Mesothelial cell of epicardium (in vitro differentiated cells): ENCODE measurements at regions not wholly inside any gene's neighbourhood (a gene's known extent, or its start where the extent isn't known, plus 50 kb on each side); places are given as distances from the start of the nearest gene placed in this dataset.

Experiments used
- DNase-seq, 2 experiments: peaks; one replicate each; pipeline ENCODE4 v3.0.0; 2021; ENCODE audit warnings: low spot score in 2 of 2; ENCODE audit not compliant: unreplicated experiment in 2 of 2
- H3K27ac Mint-ChIP-seq: 2 replicates; pipeline ENCODE4 v1.8.0; 2021; ENCODE audit warnings: mixed read lengths
- H3K27me3 Mint-ChIP-seq: 2 replicates; pipeline ENCODE4 v1.8.0; 2021; ENCODE audit warnings: low read depth, mixed read lengths
- H3K36me3 Mint-ChIP-seq: 2 replicates; pipeline ENCODE4 v1.8.0; 2021; ENCODE audit warnings: mixed read lengths
- H3K4me1 Mint-ChIP-seq: 2 replicates; pipeline ENCODE4 v1.8.0; 2021; ENCODE audit warnings: mixed read lengths
- H3K4me3 Mint-ChIP-seq: 2 replicates; pipeline ENCODE4 v1.8.0; 2021; ENCODE audit warnings: mild to moderate bottlenecking, moderate library complexity, mixed read lengths
- H3K9me3 Mint-ChIP-seq: 2 replicates; pipeline ENCODE4 v1.8.0; 2021; ENCODE audit warnings: mixed read lengths
- TF ChIP-seq, protein P1 (sequence below): fragments of 200-600 bp; sonication (generic); IDR thresholded peaks from one replicate; pipeline ENCODE4 v1.5.0; 2021; ENCODE audit warnings: antibody characterized with exemption; ENCODE audit not compliant: unreplicated experiment

DNA sequence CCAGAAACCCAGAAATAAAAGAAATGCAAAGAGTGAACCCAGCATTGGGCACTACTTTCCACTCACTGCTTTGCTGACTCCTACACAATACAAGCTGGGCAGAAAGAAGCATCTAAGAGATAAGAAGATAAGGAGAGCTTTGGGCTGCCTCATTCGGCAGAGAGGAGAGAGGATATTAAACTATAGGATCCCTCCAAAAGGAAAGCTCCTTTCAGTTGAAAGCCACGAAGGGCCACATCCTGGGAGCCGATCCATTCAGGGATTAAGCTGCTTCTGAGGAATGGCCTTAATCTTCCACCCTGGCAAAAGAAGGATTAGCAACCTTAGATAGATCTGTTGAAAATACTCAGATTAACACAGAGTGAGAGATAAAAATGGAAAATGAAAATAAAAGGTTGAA, 274.9 kb upstream of the PPP2R3A start:
- H3K27ac Mint-ChIP-seq, result no peak overlapping the region
- no peaks in the 10 kb centered on the region for H3K36me3 Mint-ChIP-seq
- TF ChIP-seq, protein P1, sequence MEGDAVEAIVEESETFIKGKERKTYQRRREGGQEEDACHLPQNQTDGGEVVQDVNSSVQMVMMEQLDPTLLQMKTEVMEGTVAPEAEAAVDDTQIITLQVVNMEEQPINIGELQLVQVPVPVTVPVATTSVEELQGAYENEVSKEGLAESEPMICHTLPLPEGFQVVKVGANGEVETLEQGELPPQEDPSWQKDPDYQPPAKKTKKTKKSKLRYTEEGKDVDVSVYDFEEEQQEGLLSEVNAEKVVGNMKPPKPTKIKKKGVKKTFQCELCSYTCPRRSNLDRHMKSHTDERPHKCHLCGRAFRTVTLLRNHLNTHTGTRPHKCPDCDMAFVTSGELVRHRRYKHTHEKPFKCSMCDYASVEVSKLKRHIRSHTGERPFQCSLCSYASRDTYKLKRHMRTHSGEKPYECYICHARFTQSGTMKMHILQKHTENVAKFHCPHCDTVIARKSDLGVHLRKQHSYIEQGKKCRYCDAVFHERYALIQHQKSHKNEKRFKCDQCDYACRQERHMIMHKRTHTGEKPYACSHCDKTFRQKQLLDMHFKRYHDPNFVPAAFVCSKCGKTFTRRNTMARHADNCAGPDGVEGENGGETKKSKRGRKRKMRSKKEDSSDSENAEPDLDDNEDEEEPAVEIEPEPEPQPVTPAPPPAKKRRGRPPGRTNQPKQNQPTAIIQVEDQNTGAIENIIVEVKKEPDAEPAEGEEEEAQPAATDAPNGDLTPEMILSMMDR, result no peak
- H3K9me3 Mint-ChIP-seq, result no peaks in the 10 kb centered on the region
- H3K27me3 Mint-ChIP-seq, result no peaks in the 10 kb centered on the region
- H3K4me1 Mint-ChIP-seq, result no peaks in the 10 kb centered on the region
- DNase-seq, result no peak
- H3K4me3 Mint-ChIP-seq, result no peak overlapping the region

DNA sequence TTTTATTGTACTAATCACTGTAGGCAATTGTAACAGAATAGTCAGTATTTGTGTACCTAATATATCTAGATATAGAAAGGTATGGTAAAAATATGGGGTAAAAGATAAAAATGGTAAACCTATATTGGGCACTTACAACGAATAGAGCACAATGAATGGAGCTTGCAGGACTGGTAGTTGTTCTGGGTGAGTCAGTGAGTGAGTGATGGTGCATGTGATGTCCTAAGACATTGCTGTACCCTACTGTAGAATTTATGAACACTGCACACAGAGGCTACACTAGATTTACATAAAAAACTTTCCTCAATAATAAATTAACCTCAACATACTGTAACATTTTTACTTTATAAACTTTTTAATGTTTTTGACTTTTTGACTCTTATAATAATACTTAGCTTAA, 274.3 kb upstream of the PPP2R3A start:
- H3K9me3 Mint-ChIP-seq, result no peaks in the 10 kb centered on the region
- H3K36me3 Mint-ChIP-seq, result no peaks in the 10 kb centered on the region
- no peak overlapping the region for H3K27ac Mint-ChIP-seq
- TF ChIP-seq, protein P1, result no peak
- no peaks in the 10 kb centered on the region for H3K4me1 Mint-ChIP-seq
- no peak for DNase-seq
- H3K4me3 Mint-ChIP-seq, result no peak overlapping the region
- no peaks in the 10 kb centered on the region for H3K27me3 Mint-ChIP-seq

DNA sequence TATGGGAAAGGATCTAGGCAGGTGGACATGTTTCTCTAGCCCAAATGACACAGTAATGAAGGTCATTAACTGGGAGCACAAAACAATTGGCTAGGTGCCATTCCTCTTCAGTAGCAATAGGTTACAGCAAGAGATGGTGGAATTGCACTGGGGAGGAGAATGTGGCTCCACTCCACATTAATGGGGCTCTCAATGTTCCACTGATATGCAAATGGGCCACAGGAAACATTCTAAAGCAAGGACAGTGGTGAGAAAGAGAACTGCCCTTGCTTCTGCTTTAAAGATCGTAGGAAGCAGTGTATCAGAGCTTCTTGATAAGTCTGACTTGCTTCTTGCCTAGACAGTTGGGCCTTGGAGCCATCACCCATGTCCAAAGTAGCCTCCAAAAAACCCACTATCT, 271.4 kb upstream of the PPP2R3A start:
- Mint-ChIP-seq H3K9me3 (no peaks in the 10 kb centered on the region), H3K27me3 (no peaks in the 10 kb centered on the region), H3K4me1 (no peaks in the 10 kb centered on the region), H3K27ac (no peak overlapping the region), H3K36me3 (no peaks in the 10 kb centered on the region), H3K4me3 (no peak overlapping the region)
- no peak for DNase-seq
- TF ChIP-seq, protein P1, result no peak

DNA sequence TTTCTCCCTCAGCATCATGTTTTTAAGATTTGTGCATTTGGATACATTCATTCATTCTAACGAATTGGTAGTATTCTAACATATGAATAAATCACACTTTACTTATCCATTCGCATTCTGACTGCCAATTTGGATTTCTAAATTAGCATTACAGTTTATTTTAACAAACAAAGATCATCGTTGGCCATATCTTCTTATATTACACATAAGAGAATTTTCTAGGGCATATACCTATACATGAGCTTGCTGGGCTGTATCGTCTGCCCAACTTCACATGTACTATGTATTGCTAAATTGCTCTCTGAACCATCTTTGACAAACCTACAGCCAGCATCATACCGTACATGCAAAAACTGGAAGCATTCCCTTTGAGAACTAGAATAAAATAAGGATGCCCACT, 265.8 kb upstream of the PPP2R3A start:
- TF ChIP-seq, protein P1, result no peak
- DNase-seq, result no peak
- Mint-ChIP-seq H3K9me3 (no peaks in the 10 kb centered on the region), H3K27ac (no peak overlapping the region), H3K36me3 (no peaks in the 10 kb centered on the region), H3K27me3 (no peaks in the 10 kb centered on the region), H3K4me1 (no peaks in the 10 kb centered on the region), H3K4me3 (no peak overlapping the region)

DNA sequence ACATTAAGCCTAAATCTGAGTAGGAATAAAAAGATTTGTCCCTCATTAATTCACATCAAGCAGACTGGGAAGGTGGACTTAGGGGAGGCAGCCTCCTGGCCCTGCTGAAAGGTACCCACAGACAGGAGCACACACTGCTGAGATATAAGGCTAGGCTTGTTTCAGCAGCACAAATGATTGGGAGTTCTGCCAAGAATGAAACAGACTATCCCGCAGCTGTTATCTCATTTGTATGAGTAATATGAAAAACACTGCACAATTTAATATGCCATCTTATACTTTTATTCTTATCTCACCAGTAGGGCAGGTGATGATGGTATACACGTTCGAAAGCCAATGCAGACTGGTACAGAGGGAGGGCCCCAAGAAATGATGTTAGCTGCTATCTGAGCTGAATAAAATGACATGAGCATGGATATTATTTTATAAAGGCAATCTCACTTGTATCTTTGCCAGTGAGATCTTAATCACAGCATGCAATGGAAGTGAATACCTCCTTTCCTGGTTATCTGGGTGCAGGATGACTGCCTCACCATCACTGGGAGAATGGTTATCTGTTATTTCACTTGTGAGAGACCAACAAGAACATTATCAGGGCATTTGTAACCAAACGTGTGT, 258.7 kb upstream of the PPP2R3A start:
- H3K36me3 Mint-ChIP-seq, result no peaks in the 10 kb centered on the region
- H3K4me1 Mint-ChIP-seq, result no peaks in the 10 kb centered on the region
- no peak for DNase-seq
- no peak overlapping the region for H3K27ac Mint-ChIP-seq
- no peaks in the 10 kb centered on the region for H3K9me3 Mint-ChIP-seq
- TF ChIP-seq, protein P1, result no peak
- no peak overlapping the region for H3K4me3 Mint-ChIP-seq
- H3K27me3 Mint-ChIP-seq, result no peaks in the 10 kb centered on the region

DNA sequence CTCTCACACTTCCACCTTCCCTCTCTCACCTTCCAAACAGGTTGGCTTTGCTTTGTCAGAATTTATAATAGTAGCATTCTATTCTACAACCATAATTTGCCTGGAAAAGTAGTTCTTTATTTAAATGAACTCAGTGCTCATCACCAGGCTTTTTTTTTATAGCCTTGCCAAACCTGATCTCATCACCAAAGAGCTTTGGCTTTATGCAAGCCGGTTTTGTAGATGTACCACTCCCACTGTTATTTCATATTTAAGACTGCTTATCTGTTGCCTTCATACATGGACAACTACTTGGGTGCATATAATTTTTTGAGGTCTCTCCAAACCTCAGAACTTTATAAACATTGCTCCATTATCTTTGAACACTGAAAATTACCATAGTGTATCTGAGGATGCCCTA, 246.1 kb upstream of the PPP2R3A start:
- Mint-ChIP-seq H3K27ac (no peak overlapping the region), H3K36me3 (no peaks in the 10 kb centered on the region), H3K4me1 (no peaks in the 10 kb centered on the region), H3K4me3 (no peak overlapping the region), H3K27me3 (no peaks in the 10 kb centered on the region), H3K9me3 (peaks cover 21% of the 10 kb centered on the region)
- TF ChIP-seq, protein P1, result no peak
- no peak for DNase-seq
